ENCODE measurements at regions not wholly inside any gene's neighbourhood (a gene's known extent, or its start where the extent isn't known, plus 50 kb on each side); places are given as distances from the start of the nearest gene placed in this dataset.

DNA sequence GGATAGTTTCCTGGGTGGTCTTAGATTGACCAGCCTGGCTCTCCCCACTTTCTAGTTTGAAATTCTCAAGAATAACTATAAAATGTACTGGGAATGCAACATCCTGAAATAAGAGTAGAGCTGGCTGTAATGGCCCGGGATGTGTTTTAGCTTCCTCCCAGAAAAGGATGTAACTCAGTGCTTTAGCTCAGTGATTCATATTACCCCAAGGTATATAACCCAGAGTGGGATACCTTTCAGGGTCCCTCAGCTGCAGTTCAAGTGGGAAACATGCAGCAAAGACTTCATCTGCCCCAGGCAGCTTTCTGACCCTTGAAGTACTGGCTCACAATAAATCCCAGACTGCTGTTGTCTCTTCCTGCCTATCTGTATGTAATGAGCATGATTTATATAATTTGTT is 666.7 kb upstream of the KCND2 start:
- H3K4me1 Mint-ChIP-seq = no peaks in the 10 kb centered on the region
- no peak overlapping the region for H3K27ac Mint-ChIP-seq
- Histone ChIP-seq H3K4me1 (ENCODE audit: insufficient read depth) (no peaks in the 10 kb centered on the region), H3K9me2 (ENCODE audit: insufficient read depth) (0 out of 2 replicates have a peak, but pooled peaks cover 4% of the 10 kb centered on the region), H4K20me1 (replicated peaks; ENCODE audit: insufficient read depth) (no peaks in the 10 kb centered on the region), H3K79me2 (replicated peaks; ENCODE audit: insufficient read depth) (no peaks in the 10 kb centered on the region), H3K36me3 (ENCODE audit: insufficient read depth) (no peaks in the 10 kb centered on the region), H3K27me3 (ENCODE audit: insufficient read depth) (no peaks in the 10 kb centered on the region), H3K4me2 (no peak overlapping the region), H2AFZ (no peak overlapping the region), H3F3A (replicated peaks; ENCODE audit: low read depth) (no peaks in the 10 kb centered on the region), H3K4me3 (no peak overlapping the region), H3K27ac (ENCODE audit: low read depth) (no peak overlapping the region)
- no peaks in the 10 kb centered on the region for H3K36me3 Mint-ChIP-seq (ENCODE audit: low read depth)
- no peak overlapping the region for H3K4me3 Mint-ChIP-seq
- no peaks in the 10 kb centered on the region for H3K27me3 Mint-ChIP-seq (ENCODE audit: insufficient read depth, low read depth, poor library complexity)
- TF ChIP-seq CREB1 (CRISPR knock-in tag; IDR thresholded peaks at IDR 0.05; ENCODE audit: low read depth) (no peak), EZH2phosphoT487 (IDR thresholded peaks at IDR 0.05; ENCODE audit: unreplicated experiment) (no peak), ZNF331 (CRISPR knock-in tag; IDR thresholded peaks at IDR 0.05; ENCODE audit: low read depth) (no peak), STAT1 (IDR thresholded peaks at IDR 0.05; ENCODE audit: unreplicated experiment) (no peak), JUNB (IDR thresholded peaks at IDR 0.05; ENCODE audit: unreplicated experiment) (no peak), ZNF114 (CRISPR knock-in tag; IDR thresholded peaks at IDR 0.05) (no peak), NANOG (IDR thresholded peaks at IDR 0.05; ENCODE audit: borderline replicate concordance) (no peak), EZH2 (IDR thresholded peaks at IDR 0.05; ENCODE audit: low read depth, unreplicated experiment) (no peak), POLR2AphosphoS5 (IDR thresholded peaks at IDR 0.05; ENCODE audit: low read depth) (no peak)
- TF ChIP-seq, protein P1, sequence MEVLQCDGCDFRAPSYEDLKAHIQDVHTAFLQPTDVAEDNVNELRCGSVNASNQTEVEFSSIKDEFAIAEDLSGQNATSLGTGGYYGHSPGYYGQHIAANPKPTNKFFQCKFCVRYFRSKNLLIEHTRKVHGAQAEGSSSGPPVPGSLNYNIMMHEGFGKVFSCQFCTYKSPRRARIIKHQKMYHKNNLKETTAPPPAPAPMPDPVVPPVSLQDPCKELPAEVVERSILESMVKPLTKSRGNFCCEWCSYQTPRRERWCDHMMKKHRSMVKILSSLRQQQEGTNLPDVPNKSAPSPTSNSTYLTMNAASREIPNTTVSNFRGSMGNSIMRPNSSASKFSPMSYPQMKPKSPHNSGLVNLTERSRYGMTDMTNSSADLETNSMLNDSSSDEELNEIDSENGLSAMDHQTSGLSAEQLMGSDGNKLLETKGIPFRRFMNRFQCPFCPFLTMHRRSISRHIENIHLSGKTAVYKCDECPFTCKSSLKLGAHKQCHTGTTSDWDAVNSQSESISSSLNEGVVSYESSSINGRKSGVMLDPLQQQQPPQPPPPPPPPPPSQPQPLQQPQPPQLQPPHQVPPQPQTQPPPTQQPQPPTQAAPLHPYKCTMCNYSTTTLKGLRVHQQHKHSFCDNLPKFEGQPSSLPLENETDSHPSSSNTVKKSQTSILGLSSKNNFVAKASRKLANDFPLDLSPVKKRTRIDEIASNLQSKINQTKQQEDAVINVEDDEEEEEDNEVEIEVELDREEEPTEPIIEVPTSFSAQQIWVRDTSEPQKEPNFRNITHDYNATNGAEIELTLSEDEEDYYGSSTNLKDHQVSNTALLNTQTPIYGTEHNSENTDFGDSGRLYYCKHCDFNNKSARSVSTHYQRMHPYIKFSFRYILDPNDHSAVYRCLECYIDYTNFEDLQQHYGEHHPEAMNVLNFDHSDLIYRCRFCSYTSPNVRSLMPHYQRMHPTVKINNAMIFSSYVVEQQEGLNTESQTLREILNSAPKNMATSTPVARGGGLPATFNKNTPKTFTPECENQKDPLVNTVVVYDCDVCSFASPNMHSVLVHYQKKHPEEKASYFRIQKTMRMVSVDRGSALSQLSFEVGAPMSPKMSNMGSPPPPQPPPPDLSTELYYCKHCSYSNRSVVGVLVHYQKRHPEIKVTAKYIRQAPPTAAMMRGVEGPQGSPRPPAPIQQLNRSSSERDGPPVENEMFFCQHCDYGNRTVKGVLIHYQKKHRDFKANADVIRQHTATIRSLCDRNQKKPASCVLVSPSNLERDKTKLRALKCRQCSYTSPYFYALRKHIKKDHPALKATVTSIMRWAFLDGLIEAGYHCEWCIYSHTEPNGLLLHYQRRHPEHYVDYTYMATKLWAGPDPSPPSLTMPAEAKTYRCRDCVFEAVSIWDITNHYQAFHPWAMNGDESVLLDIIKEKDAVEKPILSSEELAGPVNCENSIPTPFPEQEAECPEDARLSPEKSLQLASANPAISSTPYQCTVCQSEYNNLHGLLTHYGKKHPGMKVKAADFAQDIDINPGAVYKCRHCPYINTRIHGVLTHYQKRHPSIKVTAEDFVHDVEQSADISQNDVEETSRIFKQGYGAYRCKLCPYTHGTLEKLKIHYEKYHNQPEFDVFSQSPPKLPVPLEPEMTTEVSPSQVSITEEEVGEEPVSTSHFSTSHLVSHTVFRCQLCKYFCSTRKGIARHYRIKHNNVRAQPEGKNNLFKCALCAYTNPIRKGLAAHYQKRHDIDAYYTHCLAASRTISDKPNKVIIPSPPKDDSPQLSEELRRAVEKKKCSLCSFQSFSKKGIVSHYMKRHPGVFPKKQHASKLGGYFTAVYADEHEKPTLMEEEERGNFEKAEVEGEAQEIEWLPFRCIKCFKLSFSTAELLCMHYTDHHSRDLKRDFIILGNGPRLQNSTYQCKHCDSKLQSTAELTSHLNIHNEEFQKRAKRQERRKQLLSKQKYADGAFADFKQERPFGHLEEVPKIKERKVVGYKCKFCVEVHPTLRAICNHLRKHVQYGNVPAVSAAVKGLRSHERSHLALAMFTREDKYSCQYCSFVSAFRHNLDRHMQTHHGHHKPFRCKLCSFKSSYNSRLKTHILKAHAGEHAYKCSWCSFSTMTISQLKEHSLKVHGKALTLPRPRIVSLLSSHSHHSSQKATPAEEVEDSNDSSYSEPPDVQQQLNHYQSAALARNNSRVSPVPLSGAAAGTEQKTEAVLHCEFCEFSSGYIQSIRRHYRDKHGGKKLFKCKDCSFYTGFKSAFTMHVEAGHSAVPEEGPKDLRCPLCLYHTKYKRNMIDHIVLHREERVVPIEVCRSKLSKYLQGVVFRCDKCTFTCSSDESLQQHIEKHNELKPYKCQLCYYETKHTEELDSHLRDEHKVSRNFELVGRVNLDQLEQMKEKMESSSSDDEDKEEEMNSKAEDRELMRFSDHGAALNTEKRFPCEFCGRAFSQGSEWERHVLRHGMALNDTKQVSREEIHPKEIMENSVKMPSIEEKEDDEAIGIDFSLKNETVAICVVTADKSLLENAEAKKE (CRISPR knock-in tag; IDR thresholded peaks at IDR 0.05) = no peak
- TF ChIP-seq, protein P2, sequence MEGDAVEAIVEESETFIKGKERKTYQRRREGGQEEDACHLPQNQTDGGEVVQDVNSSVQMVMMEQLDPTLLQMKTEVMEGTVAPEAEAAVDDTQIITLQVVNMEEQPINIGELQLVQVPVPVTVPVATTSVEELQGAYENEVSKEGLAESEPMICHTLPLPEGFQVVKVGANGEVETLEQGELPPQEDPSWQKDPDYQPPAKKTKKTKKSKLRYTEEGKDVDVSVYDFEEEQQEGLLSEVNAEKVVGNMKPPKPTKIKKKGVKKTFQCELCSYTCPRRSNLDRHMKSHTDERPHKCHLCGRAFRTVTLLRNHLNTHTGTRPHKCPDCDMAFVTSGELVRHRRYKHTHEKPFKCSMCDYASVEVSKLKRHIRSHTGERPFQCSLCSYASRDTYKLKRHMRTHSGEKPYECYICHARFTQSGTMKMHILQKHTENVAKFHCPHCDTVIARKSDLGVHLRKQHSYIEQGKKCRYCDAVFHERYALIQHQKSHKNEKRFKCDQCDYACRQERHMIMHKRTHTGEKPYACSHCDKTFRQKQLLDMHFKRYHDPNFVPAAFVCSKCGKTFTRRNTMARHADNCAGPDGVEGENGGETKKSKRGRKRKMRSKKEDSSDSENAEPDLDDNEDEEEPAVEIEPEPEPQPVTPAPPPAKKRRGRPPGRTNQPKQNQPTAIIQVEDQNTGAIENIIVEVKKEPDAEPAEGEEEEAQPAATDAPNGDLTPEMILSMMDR (conservative IDR thresholded peaks at IDR 0.05; ENCODE audit: low read depth in 2 of 2) = no peak
- TF ChIP-seq, protein P3, sequence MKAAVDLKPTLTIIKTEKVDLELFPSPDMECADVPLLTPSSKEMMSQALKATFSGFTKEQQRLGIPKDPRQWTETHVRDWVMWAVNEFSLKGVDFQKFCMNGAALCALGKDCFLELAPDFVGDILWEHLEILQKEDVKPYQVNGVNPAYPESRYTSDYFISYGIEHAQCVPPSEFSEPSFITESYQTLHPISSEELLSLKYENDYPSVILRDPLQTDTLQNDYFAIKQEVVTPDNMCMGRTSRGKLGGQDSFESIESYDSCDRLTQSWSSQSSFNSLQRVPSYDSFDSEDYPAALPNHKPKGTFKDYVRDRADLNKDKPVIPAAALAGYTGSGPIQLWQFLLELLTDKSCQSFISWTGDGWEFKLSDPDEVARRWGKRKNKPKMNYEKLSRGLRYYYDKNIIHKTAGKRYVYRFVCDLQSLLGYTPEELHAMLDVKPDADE (IDR thresholded peaks at IDR 0.05) = no peak
- TF ChIP-seq, protein P4, sequence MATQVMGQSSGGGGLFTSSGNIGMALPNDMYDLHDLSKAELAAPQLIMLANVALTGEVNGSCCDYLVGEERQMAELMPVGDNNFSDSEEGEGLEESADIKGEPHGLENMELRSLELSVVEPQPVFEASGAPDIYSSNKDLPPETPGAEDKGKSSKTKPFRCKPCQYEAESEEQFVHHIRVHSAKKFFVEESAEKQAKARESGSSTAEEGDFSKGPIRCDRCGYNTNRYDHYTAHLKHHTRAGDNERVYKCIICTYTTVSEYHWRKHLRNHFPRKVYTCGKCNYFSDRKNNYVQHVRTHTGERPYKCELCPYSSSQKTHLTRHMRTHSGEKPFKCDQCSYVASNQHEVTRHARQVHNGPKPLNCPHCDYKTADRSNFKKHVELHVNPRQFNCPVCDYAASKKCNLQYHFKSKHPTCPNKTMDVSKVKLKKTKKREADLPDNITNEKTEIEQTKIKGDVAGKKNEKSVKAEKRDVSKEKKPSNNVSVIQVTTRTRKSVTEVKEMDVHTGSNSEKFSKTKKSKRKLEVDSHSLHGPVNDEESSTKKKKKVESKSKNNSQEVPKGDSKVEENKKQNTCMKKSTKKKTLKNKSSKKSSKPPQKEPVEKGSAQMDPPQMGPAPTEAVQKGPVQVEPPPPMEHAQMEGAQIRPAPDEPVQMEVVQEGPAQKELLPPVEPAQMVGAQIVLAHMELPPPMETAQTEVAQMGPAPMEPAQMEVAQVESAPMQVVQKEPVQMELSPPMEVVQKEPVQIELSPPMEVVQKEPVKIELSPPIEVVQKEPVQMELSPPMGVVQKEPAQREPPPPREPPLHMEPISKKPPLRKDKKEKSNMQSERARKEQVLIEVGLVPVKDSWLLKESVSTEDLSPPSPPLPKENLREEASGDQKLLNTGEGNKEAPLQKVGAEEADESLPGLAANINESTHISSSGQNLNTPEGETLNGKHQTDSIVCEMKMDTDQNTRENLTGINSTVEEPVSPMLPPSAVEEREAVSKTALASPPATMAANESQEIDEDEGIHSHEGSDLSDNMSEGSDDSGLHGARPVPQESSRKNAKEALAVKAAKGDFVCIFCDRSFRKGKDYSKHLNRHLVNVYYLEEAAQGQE (IDR thresholded peaks at IDR 0.05; ENCODE audit: unreplicated experiment) = no peak
- H3K9me3 Mint-ChIP-seq = 0 out of 3 replicates have a peak, but pooled peaks cover 2% of the 10 kb centered on the region
- DNase-seq (ENCODE audit: low spot score) (no peak), ATAC-seq (no peak)

All from GM23338 (cell line).